ENCODE measurements at regions not wholly inside any gene's neighbourhood (a gene's known extent, or its start where the extent isn't known, plus 50 kb on each side); places are given as distances from the start of the nearest gene placed in this dataset.

- no peak for TF ChIP-seq CTCF (IDR thresholded peaks at IDR 0.05; ENCODE audit: extremely low read depth in 1 of 2, insufficient read depth in 1 of 2, low read depth in 1 of 2, low read length in 2 of 2)
- no peak for TF ChIP-seq POLR2AphosphoS5 (IDR thresholded peaks at IDR 0.05; ENCODE audit: insufficient read depth, low read depth, low read length)
- no peak for TF ChIP-seq MAX (IDR thresholded peaks at IDR 0.05; ENCODE audit: insufficient read depth, insufficient read length)
- TF ChIP-seq POLR2A (IDR thresholded peaks at IDR 0.05; ENCODE audit: low read depth, low read length), result no peak
- no peak for TF ChIP-seq EZH2 (IDR thresholded peaks at IDR 0.05; ENCODE audit: borderline replicate concordance, low read depth, low read length, severe bottlenecking)
Measured at GRCh38 chr7:12974451-12975166, 287.2 kb downstream of the ARL4A start.

All from endothelial cell of umbilical vein (primary cell).